SJSA1 (cell line): ENCODE measurements at regions not wholly inside any gene's neighbourhood (a gene's known extent, or its start where the extent isn't known, plus 50 kb on each side); places are given as distances from the start of the nearest gene placed in this dataset.
"Not testable (repeated sequence)": the region's sequence is repeated elsewhere in the genome, so short reads cannot be mapped to it uniquely, and the experiment has no call there.

Experiments used
- DNase-seq, 2 experiments: peaks; one replicate each; pipeline ENCODE4 v3.0.0-alpha.2; 2015 to 2020; ENCODE audit warnings: low spot score in 2 of 2, low read depth in 1 of 2
- H3K27ac ChIP-seq: fragments of 250-450 bp; sonication (Bioruptor Pico); 2 replicates; pipeline ENCODE4 v1.5.1; 2020; ENCODE audit warnings: mild to moderate bottlenecking, moderate library complexity
- H3K27me3 ChIP-seq: fragments of 250-450 bp; sonication (Bioruptor Pico); replicated peaks from 2 replicates; pipeline ENCODE4 v1.5.1; 2020; ENCODE audit warnings: mild to moderate bottlenecking, moderate library complexity
- H3K36me3 ChIP-seq: fragments of 250-450 bp; sonication (Bioruptor Pico); 2 replicates; pipeline ENCODE4 v1.5.1; 2020; ENCODE audit warnings: mild to moderate bottlenecking
- H3K4me1 ChIP-seq: fragments of 250-450 bp; sonication (Bioruptor Pico); replicated peaks from 2 replicates; pipeline ENCODE4 v1.6.1; 2021; ENCODE audit warnings: mild to moderate bottlenecking
- H3K4me3 ChIP-seq: fragments of 250-450 bp; sonication (Bioruptor Pico); 2 replicates; pipeline ENCODE4 v1.5.1; 2020; ENCODE audit warnings: mild to moderate bottlenecking
- H3K9me3 ChIP-seq: fragments of 250-450 bp; sonication (Bioruptor Pico); replicated peaks from 2 replicates; pipeline ENCODE4 v1.5.1; 2020; ENCODE audit warnings: mild to moderate bottlenecking

- Histone ChIP-seq H3K4me1 (no peaks in the 10 kb centered on the region), H3K27me3 (no peaks in the 10 kb centered on the region), H3K36me3 (no peaks in the 10 kb centered on the region), H3K27ac (no peak overlapping the region), H3K9me3 (no peaks in the 10 kb centered on the region), H3K4me3 (no peak overlapping the region)
- DNase-seq, result no peak
Measured at GRCh38 chr3:145013931-145014330, 1042.3 kb downstream of the DIPK2A start.

GRCh38 chr3:145015253-145015652 lies 1043.6 kb downstream of the DIPK2A start:
- Histone ChIP-seq H3K9me3 (no peaks in the 10 kb centered on the region), H3K4me1 (no peaks in the 10 kb centered on the region), H3K4me3 (no peak overlapping the region), H3K27ac (no peak overlapping the region), H3K36me3 (no peaks in the 10 kb centered on the region), H3K27me3 (no peaks in the 10 kb centered on the region)
- DNase-seq, result no peak

DNA sequence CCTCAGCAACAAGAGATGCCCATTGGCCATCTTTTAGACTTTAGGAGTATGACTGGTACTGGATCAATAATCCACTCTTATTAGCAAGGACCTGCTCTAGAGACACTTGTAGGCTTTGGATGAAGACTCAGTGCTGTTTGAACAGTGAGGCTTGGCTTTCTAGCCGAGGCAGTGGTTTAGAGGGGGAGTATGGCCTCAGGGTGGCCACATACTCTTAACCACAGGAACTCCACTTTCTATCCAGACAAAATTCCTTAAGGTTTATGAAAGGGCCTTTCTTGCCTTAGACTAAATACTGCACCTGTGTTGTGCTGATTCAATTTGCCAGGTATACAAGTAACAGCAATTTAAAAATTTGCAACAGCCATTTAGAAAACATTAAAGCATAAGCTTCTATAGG lies 1046.3 kb downstream of the DIPK2A start:
- H3K27me3 ChIP-seq, result no peaks in the 10 kb centered on the region

DNA sequence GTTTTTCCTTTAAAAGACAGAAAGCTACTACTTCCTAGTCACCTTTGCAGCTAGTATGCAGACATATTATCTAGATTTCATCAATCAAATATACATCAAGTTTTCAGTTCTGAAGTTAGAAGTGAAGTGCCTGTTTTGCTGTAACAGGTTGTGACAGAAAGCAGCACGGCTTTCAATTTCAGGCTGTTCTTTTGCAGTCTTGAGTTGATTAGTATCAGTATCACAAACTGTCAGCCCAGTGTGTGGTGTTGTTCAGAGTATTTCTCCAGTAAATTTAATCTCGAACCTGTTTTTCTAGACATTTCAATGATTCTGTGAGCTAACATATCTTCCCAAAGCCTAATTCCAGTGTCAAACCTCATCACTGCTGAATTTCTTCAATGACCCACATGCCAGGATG lies 1050.8 kb downstream of the DIPK2A start:
- Histone ChIP-seq H3K36me3 (no peaks in the 10 kb centered on the region), H3K4me3 (no peak overlapping the region), H3K27ac (no peak overlapping the region), H3K27me3 (no peaks in the 10 kb centered on the region), H3K9me3 (no peaks in the 10 kb centered on the region), H3K4me1 (no peaks in the 10 kb centered on the region)
- DNase-seq, result no peak

More for the DNA sequence above, 1046.3 kb downstream of the DIPK2A start:
- no peaks in the 10 kb centered on the region for H3K36me3 ChIP-seq
- no peak overlapping the region for H3K4me3 ChIP-seq
- DNase-seq, result no peak
- no peaks in the 10 kb centered on the region for H3K9me3 ChIP-seq
- no peak overlapping the region for H3K27ac ChIP-seq
- no peaks in the 10 kb centered on the region for H3K4me1 ChIP-seq

- no peaks in the 10 kb centered on the region for H3K36me3 ChIP-seq
- H3K9me3 ChIP-seq, result no peaks in the 10 kb centered on the region
- no peaks in the 10 kb centered on the region for H3K4me1 ChIP-seq
- no peak overlapping the region for H3K4me3 ChIP-seq
- no peaks in the 10 kb centered on the region for H3K27me3 ChIP-seq
- DNase-seq, result no peak
- no peak overlapping the region for H3K27ac ChIP-seq
Measured at GRCh38 chr3:145024700-145025099, 1053.1 kb downstream of the DIPK2A start.

GRCh38 chr3:145027186-145027585 lies 1055.6 kb downstream of the DIPK2A start:
- H3K4me1 ChIP-seq, H3K27ac ChIP-seq, H3K4me3 ChIP-seq, H3K27me3 ChIP-seq, H3K36me3 ChIP-seq, H3K9me3 ChIP-seq, DNase-seq: not testable (repeated sequence)

DNA sequence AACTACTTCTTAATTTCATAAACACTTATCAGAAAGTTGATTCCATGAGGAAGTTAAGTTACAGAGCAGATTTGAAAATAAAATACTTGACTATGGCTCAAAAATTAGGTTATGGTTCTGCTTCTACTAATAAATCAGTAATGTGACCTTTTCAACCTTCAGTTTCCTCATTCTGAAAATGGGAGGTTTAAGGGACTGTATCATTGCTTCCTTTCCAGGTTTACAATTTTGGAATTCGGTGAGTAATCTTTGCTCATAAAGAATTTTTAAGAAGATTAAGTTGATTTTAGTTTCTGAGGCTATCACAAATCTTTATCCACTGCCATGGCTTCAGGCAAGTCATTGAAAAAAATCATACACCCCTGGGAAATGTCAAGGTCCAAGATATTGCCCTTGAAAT lies 1061.2 kb downstream of the DIPK2A start:
- H3K36me3 ChIP-seq, result no peaks in the 10 kb centered on the region
- H3K27me3 ChIP-seq, result no peaks in the 10 kb centered on the region
- H3K4me3 ChIP-seq, result no peak overlapping the region
- H3K9me3 ChIP-seq, result no peaks in the 10 kb centered on the region
- DNase-seq, result no peak
- H3K4me1 ChIP-seq, result no peaks in the 10 kb centered on the region
- H3K27ac ChIP-seq, result no peak overlapping the region

DNA sequence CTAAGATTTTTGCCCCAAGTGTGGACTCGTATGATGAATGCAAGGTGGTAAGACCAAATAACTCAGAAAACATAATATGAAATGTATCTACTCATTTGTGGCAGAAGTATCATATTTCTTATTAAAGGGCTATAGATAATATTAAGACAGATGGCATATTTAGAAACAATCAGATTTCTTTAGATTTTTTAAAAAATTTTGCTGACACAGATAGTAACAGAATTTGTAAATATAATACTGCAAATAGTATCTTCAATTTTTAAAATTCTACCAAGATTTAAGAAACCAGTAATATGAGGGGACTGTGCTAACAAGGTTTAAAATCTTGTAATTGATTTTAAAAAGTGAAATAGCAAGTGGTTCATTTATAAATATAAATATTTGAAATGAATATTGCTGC lies 1064.1 kb downstream of the DIPK2A start:
- H3K4me3 ChIP-seq, result no peak overlapping the region
- no peak for DNase-seq
- H3K27me3 ChIP-seq, result no peaks in the 10 kb centered on the region
- H3K36me3 ChIP-seq, result no peaks in the 10 kb centered on the region
- H3K4me1 ChIP-seq, result no peaks in the 10 kb centered on the region
- H3K9me3 ChIP-seq, result no peaks in the 10 kb centered on the region
- no peak overlapping the region for H3K27ac ChIP-seq

- H3K27ac ChIP-seq, H3K4me3 ChIP-seq, DNase-seq, H3K4me1 ChIP-seq, H3K9me3 ChIP-seq, H3K27me3 ChIP-seq, H3K36me3 ChIP-seq: not testable (repeated sequence)
Measured at GRCh38 chr3:145054055-145054454, 1082.4 kb downstream of the DIPK2A start.

DNA sequence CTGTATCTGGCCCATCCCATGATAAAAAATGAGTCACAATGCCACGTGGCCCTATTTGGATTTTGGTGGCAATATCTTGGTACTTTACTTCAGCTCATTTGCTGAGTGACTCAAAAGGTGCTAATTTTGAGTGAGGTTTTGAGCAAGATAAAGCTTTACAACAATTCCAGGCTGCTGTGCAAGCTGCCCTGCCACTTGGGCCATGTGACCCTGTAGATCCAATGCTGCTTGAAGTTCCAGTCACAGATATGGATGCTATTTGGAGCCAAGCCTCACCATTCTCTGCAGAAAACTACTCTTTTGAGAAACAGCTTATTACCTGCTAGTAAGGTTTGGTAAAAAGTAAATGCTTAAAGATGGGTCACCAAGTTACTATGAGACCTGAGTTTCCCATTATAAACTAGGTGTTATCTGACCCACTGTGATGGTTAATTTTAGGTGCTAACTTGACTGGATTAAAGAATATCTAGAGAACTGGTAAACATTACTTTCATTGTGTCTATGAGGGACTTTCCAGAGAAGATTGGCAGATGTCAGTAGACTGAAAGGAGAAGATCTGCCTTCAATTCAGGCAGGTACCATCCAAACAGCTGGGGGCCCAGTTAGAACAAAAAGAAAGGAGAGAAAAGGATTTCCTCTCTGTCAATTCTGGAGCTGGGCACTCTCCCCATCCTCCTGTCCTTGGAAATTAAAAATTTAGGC lies 1083.9 kb downstream of the DIPK2A start:
- no peaks in the 10 kb centered on the region for H3K27me3 ChIP-seq
- no peaks in the 10 kb centered on the region for H3K36me3 ChIP-seq
- H3K27ac ChIP-seq, result no peak overlapping the region
- H3K9me3 ChIP-seq, result no peaks in the 10 kb centered on the region
- H3K4me1 ChIP-seq, result no peaks in the 10 kb centered on the region
- no peak for DNase-seq
- no peak overlapping the region for H3K4me3 ChIP-seq

DNA sequence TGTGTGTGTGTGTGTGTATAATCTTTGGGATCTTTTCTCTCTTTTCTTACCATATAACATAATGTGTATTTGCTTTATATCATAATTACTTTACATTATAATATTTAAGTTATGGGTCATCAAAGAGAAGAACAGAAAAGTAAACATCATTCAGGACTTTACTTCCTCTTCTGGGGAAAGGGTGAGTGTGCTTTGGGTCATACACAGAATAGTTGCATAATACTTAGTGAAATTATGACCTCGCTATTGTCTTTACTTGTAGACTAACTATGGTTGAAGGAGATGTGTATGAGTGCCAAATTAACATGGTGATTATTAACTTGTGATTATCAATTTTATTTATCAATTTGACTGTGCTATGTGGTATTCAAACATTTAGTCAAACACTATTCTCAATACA lies 1086.9 kb downstream of the DIPK2A start:
- Histone ChIP-seq H3K9me3 (no peaks in the 10 kb centered on the region), H3K36me3 (no peaks in the 10 kb centered on the region), H3K27me3 (no peaks in the 10 kb centered on the region), H3K4me3 (no peak overlapping the region), H3K27ac (no peak overlapping the region), H3K4me1 (no peaks in the 10 kb centered on the region)
- no peak for DNase-seq

DNA sequence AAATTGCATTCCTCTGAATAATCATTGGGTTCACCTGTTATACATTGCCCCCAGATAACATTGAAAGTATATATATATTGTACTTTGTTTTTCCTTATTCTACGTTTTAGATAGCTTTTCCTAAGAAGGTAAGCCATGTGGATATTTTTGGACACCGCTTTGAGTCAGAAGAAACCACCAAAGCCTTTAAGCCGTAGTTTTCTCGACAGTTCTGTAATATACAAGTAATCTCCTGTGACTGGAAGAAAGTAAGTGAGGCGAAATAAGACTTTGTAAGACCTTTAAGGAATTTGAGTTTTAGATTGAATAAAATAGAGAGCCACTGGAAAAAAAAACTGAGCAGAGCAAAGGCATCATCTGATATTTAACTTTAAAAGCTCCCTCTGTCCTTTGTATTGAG lies 1092.0 kb downstream of the DIPK2A start:
- Histone ChIP-seq H3K9me3 (no peaks in the 10 kb centered on the region), H3K27ac (no peak overlapping the region), H3K4me1 (no peaks in the 10 kb centered on the region), H3K36me3 (no peaks in the 10 kb centered on the region), H3K4me3 (no peak overlapping the region), H3K27me3 (no peaks in the 10 kb centered on the region)
- DNase-seq, result no peak

GRCh38 chr3:145070795-145071194 lies 1090.2 kb downstream of the PLOD2 start:
- no peak for DNase-seq
- no peaks in the 10 kb centered on the region for H3K4me1 ChIP-seq
- no peak overlapping the region for H3K4me3 ChIP-seq
- no peaks in the 10 kb centered on the region for H3K27me3 ChIP-seq
- no peak overlapping the region for H3K27ac ChIP-seq
- no peaks in the 10 kb centered on the region for H3K36me3 ChIP-seq
- H3K9me3 ChIP-seq, result no peaks in the 10 kb centered on the region

DNA sequence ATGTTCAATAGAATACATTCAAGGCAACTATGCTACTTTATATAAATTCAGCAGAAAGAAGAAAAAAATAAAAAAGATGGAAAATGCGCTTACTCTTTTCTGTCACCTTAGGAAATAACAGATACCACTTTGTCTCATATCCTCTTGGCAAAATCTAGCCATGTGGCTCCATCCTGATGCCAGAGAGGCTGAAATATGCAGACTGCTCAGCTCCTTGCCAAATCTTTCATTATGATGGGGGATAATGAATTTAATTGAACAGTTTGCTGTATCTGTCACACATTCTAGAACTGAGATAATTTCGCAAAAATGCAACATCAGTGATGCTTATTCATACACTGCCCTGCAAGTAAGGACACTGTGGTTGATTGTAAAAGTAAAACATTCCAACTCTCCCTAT lies 1081.5 kb downstream of the PLOD2 start:
- Histone ChIP-seq H3K36me3 (no peaks in the 10 kb centered on the region), H3K4me3 (no peak overlapping the region), H3K27me3 (no peaks in the 10 kb centered on the region), H3K9me3 (no peaks in the 10 kb centered on the region), H3K4me1 (no peaks in the 10 kb centered on the region), H3K27ac (no peak overlapping the region)
- no peak for DNase-seq

DNA sequence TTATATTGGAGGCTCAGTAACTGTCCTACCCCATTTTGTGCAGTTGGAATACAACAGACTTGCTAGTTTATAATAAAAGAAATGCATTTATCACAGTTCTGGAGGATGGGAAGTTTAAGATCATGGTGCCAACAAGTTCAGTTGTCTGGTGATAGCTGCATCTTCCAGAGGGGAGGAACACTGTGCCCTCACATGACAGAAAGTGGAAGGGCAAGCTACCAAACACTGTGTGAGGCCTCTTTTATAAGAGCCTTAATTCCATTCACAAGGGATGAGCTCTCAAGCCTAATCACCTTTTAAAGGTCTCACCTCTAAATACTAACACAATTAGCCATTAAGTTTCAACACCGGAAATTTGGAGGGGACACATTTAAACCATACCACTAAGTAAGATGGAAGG lies 1073.9 kb downstream of the PLOD2 start:
- H3K27ac ChIP-seq, result no peak overlapping the region
- H3K4me1 ChIP-seq, result no peaks in the 10 kb centered on the region
- no peak overlapping the region for H3K4me3 ChIP-seq
- DNase-seq, result no peak
- H3K27me3 ChIP-seq, result no peaks in the 10 kb centered on the region
- H3K36me3 ChIP-seq, result no peaks in the 10 kb centered on the region
- H3K9me3 ChIP-seq, result no peaks in the 10 kb centered on the region
